GM19468 (cell line): ENCODE measurements at regions not wholly inside any gene's neighbourhood (a gene's known extent, or its start where the extent isn't known, plus 50 kb on each side); places are given as distances from the start of the nearest gene placed in this dataset.
"Not testable (repeated sequence)": the region's sequence is repeated elsewhere in the genome, so short reads cannot be mapped to it uniquely, and the experiment has no call there.

Experiments used
- ATAC-seq: cut with Tn5 transposase; IDR thresholded peaks from one replicate; pipeline ENCODE4 v1.9.1; 2021; ENCODE audit warnings: mild to moderate bottlenecking, moderate library complexity, moderate number of reproducible peaks; ENCODE audit not compliant: unreplicated experiment; ENCODE audit errors: extremely low read depth

DNA sequence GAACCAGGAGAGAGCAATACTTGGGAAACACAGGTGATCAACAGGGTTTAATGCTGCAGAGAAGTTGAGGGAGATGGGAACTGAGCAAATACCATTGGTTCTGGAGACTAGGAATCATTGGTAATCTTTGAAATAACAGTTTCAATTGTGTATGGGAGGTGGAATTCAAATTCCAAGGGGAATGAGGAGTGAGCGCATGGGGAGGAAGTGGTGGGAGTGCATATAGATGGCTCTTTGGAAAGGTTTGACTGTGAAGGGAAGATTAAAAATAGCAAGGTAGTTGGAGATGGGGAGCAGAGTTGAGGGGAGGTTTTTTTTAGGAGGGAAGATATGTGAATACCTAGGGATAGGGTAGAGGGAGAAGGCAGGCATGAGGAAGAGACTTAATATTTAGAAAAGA lies 51.1 kb upstream of the ROPN1 start:
- ATAC-seq = no peak

DNA sequence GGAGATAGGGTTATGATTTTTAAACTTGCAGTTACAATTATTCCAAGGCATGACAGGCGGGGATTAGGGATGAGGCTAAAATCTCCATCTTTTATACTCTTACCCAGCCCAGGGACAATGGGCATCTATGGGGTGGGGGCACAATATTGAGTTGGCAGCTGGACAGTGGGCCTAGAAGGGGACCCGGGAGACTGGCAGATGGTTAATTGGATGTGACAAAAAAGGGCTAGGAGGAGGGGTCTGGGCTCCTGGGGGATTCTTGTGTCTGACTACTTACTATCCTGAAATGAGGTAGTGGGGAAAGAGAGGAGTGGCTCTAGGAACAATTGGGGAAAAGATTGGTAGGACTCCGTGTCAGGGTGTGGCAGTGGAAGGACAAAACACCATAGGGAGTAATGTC lies 53.0 kb upstream of the ROPN1 start:
- no peak for ATAC-seq

DNA sequence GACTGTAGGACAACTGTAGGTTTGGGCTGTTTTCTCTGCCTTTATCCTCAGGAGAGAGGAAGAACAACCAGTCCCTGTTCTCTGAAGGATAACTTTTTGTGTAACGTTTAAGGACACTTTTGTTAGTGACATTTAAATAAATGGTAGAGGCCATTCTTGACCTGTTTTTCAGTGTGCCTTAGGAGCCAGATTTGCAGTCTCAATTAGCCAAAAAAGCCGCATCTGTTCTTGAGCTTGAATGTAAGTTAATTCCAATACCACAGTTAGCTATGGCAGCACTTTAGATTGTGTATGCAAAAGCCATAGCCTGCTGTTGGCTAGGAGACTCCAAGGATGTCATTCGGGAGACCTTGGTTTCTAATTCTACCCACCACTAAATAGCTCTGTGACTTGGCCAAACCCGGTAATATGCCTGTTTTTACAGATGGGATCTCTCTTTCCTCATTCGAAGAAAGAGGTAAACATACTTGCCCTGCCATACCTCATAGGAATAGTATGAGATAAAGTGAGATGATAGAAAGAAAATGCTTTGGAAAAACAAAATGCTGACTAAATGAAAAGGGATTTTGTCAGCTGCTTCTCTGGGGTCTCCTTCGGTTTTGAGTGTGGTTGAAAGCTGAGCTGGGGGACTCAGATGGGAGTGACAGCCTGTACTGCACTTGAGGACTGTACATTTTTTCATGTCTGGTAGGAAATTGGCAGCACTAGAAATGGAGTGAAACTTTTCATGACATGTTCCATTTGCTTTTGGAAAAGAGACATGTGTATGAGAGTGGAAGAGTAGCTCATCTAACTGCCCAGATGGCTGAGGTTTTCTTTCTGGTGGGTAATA lies 57.3 kb upstream of the ROPN1 start:
- ATAC-seq = no peak

DNA sequence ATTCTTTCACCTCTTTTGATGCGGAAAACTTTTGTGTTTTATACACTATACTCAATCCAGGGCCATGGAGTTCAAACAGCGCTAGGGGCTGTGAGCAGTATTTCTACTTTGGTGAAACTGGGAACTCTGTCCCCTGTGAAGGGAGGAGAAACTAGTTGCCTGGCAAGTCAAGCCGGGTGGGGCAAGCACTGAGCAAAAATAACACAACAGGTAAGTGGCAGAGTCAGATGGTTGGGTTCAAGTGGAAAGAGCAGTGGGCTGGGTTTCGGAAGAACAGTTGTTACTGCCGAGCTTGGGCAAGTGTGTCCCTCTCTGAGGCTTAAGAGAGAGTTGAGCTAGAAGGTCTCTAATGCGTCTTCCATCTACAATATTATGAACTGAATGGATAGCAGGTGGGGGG lies 59.7 kb upstream of the ROPN1 start:
- no peak for ATAC-seq

GRCh38 chr3:124053871-124054270 lies 61.9 kb upstream of the ROPN1 start:
- no peak for ATAC-seq

- ATAC-seq = no peak
These were observed 64.9 kb upstream of the ROPN1 start for GRCh38 chr3:124056846-124057245.

GRCh38 chr3:124057420-124057819 lies 65.5 kb upstream of the ROPN1 start:
- ATAC-seq = no peak

DNA sequence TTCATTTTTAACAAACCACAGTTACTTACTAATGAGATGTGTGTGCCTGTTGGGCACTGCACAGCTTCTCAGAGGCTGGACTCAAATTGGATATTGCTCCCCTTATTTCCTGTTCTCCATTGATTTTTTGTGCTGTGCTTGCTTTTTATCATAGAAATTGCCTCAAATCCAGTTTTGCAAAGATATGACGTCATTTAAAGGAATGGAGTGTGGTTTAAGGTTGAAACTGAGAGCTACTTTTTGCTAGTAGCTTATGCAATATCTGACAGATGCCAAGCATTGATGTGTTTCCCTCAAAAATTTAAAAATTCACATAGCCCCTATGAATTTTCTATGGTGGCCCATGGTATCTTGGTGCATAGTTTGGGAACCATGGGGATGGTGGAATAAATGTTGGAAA lies 67.7 kb upstream of the ROPN1 start:
- no peak for ATAC-seq

GRCh38 chr3:124063197-124063909 lies 71.4 kb upstream of the ROPN1 start:
- ATAC-seq = no peak

- no peak for ATAC-seq
These were observed 72.1 kb upstream of the ROPN1 start for GRCh38 chr3:124064050-124064449.

- not testable (repeated sequence) for ATAC-seq
These were observed 74.6 kb upstream of the ROPN1 start for GRCh38 chr3:124066543-124066942.

DNA sequence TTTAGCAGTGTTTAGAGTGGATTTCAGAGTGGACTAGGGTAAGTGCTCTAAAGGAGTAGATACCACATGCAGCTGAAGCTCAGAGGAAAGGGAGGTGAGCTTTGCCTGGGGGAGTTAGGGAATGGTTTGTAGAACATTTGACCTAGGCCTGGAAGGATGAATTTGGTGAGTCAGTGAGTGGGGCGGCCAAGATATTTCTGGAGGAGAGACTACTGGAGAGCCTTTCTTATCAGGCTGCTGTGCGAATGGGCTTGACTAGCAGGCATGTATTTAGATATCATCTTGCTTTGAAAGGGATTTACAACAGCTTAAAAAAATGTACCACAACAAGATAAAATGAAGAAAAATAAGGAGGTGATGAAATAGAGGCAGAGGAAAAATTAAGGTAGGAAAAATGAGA lies 77.8 kb upstream of the ROPN1 start:
- ATAC-seq = not testable (repeated sequence)

GRCh38 chr3:124075090-124075489 lies 83.2 kb upstream of the ROPN1 start:
- not testable (repeated sequence) for ATAC-seq

GRCh38 chr3:124075753-124076152 lies 83.8 kb upstream of the ROPN1 start:
- ATAC-seq = no peak

DNA sequence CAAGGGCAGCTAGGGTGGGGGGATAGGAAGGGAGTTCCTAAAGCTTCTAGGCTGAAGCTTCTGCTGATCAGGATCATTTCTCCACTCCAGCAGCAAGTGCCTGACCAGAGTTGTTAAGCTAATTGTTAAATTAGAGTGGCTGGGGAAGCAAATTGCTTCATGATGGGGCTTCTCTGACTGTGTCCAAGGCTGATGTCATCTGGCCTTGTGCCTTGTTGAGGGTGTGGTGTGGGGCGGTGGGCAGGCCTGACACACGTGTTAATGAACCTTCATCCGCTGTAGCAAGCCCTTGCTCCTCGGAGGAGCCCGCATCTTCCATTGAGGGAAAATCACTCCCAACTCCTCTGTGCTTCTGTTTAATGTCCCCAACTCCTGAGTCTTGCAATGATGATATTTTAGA lies 84.3 kb upstream of the ROPN1 start:
- ATAC-seq = no peak

DNA sequence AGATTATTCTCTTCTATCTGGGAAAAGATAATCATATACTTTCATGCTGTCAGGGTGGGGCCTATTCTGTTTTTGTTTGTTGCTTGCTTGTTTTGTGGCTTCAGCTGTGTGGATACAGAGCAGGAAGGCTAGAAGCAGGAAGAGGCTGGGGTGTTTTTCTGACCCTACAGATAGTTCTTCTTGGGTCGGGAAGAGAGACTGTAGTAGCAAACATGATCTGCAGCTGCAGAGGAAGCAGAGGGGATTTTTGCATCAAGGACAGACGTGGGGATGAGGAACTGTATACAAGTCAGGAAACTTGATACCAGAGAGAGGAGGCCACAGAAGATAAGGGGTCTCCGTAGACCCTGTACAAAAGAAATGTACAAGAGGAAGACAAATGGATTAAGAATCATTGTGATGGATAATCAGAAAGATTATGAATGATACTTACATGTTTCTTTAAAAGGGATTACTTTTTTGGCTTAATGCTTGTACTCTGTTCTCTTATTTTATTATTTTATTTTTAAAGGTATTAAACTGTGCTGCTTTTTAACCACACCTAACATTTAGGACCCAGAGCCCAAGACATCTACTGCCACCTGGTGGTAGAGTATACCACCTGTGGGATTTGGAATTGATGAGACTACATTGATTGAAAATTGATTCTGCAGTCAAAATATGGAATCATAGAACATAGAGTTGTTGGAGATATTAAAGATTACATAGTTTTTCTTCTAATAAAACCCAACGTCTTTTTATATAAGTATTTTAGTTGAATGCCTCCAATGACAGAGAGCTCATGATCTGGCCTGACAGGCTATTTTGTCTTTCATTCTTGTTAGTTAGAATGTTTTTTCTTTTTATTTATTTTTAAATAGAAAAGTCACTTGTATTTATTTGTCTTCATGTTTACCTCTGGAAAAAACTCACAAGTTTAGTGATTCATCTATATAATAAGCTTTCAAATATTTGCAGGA lies 87.3 kb upstream of the ROPN1 start:
- no peak for ATAC-seq

DNA sequence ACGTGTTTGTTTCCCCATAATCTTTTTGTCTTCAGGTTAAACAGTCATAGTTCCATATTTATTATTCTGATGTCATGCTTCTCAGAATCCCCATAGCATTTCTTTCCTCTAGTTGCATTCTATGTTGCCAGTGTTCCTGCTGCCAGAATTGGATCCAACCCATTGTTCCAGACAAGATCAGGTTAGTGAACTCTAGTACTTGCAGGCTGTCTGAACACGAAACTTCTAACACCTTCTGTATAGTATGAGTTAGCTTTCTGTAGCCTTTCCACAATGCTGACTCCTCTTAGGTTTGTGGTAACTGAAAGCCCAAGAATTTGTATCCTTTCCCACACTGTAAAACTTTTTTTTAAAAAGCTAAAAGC lies 88.0 kb upstream of the ROPN1 start:
- ATAC-seq = no peak

- ATAC-seq = no peak
These were observed 90.4 kb upstream of the ROPN1 start for GRCh38 chr3:124082343-124082742.

GRCh38 chr3:124084022-124084881 lies 92.3 kb upstream of the ROPN1 start:
- no peak for ATAC-seq

- ATAC-seq = no peak
These were observed 96.9 kb upstream of the ROPN1 start for GRCh38 chr3:124088801-124089200.
